ENCODE measurements at regions not wholly inside any gene's neighbourhood (a gene's known extent, or its start where the extent isn't known, plus 50 kb on each side); places are given as distances from the start of the nearest gene placed in this dataset.

- no peak for DNase-seq (ENCODE audit: low read depth in 2 of 2)
Observed at GRCh38 chr7:25392588-25393338, 164.5 kb upstream of the NPVF start.

GRCh38 chr7:25395976-25396375 lies 167.7 kb upstream of the NPVF start:
- DNase-seq (ENCODE audit: low read depth in 2 of 2) = no peak

GRCh38 chr7:25396668-25397067 lies 168.4 kb upstream of the NPVF start:
- DNase-seq (ENCODE audit: low read depth in 2 of 2) = no peak

- DNase-seq (ENCODE audit: low read depth in 2 of 2) = no peak
Observed at GRCh38 chr7:25398418-25398817, 170.1 kb upstream of the NPVF start.

GRCh38 chr7:25399000-25399750 lies 170.9 kb upstream of the NPVF start:
- DNase-seq (ENCODE audit: low read depth in 2 of 2) = no peak

- DNase-seq (ENCODE audit: low read depth in 2 of 2) = no peak
Observed at GRCh38 chr7:25402532-25402931, 174.2 kb upstream of the NPVF start.

GRCh38 chr7:25405736-25406135 lies 177.4 kb upstream of the NPVF start:
- DNase-seq (ENCODE audit: low read depth in 2 of 2) = no peak

- no peak for DNase-seq (ENCODE audit: low read depth in 2 of 2)
Observed at GRCh38 chr7:25407053-25407452, 178.8 kb upstream of the NPVF start.

- DNase-seq (ENCODE audit: low read depth in 2 of 2) = no peak
Observed at GRCh38 chr7:25408012-25408687, 179.9 kb upstream of the NPVF start.

- no peak for DNase-seq (ENCODE audit: low read depth in 2 of 2)
Observed at GRCh38 chr7:25408876-25409275, 180.6 kb upstream of the NPVF start.

GRCh38 chr7:25409897-25410636 lies 181.8 kb upstream of the NPVF start:
- DNase-seq (ENCODE audit: low read depth in 2 of 2) = no peak

- no peak for DNase-seq (ENCODE audit: low read depth in 2 of 2)
Observed at GRCh38 chr7:25420771-25421170, 192.5 kb upstream of the NPVF start.

- DNase-seq (ENCODE audit: low read depth in 2 of 2) = no peak
Observed at GRCh38 chr7:25424113-25424512, 195.8 kb upstream of the NPVF start.

GRCh38 chr7:25424855-25425254 lies 196.6 kb upstream of the NPVF start:
- no peak for DNase-seq (ENCODE audit: low read depth in 2 of 2)

GRCh38 chr7:25427721-25428120 lies 199.4 kb upstream of the NPVF start:
- DNase-seq (ENCODE audit: low read depth in 2 of 2) = no peak

- no peak for DNase-seq (ENCODE audit: low read depth in 2 of 2)
Observed at GRCh38 chr7:25429731-25430130, 201.4 kb upstream of the NPVF start.

GRCh38 chr7:25430200-25430931 lies 202.1 kb upstream of the NPVF start:
- DNase-seq (ENCODE audit: low read depth in 2 of 2) = no peak

- DNase-seq (ENCODE audit: low read depth in 2 of 2) = no peak
Observed at GRCh38 chr7:25431956-25432450, 203.7 kb upstream of the NPVF start.

- DNase-seq (ENCODE audit: low read depth in 2 of 2) = no peak
Observed at GRCh38 chr7:25432807-25433206, 204.5 kb upstream of the NPVF start.

- DNase-seq (ENCODE audit: low read depth in 2 of 2) = no peak
Observed at GRCh38 chr7:25436413-25436812, 208.1 kb upstream of the NPVF start.

- DNase-seq (ENCODE audit: low read depth in 2 of 2) = no peak
Observed at GRCh38 chr7:25437308-25437707, 209.0 kb upstream of the NPVF start.

Data from fibroblast of skin of left biceps (primary cell).